Upper lobe of left lung (tissue), 4 donors: ENCODE measurements at regions not wholly inside any gene's neighbourhood (a gene's known extent, or its start where the extent isn't known, plus 50 kb on each side); places are given as distances from the start of the nearest gene placed in this dataset.

ENCODE experiments used
- CTCF ChIP-seq, 6 experiments: fragments of 450-650 bp in 4 of 6; fragments of 200-600 bp in 2 of 6; sonication (generic) in 2 of 6; IDR thresholded peaks; one replicate each; pipeline ENCODE4 v1.5.1; 2016 to 2019; ENCODE audit warnings: antibody characterized with exemption in 6 of 6
- EP300 ChIP-seq, 4 donors: sonication (generic); formaldehyde crosslinking; IDR thresholded peaks; one replicate each; pipeline ENCODE4 v1.5.1; 2017; ENCODE audit warnings: antibody characterized with exemption in 4 of 4, control low read depth in 2 of 4
- POLR2A ChIP-seq, 4 donors: fragments of 450-650 bp; IDR thresholded peaks; one replicate each; pipeline ENCODE4 v1.5.1; 2016 to 2017; ENCODE audit warnings: antibody characterized with exemption in 4 of 4, mild to moderate bottlenecking in 2 of 4

- TF ChIP-seq CTCF (IDR thresholded peaks at IDR 0.05) (no peak), POLR2A (IDR thresholded peaks at IDR 0.05) (no peak), EP300 (IDR thresholded peaks at IDR 0.05) (no peak)
Measured at GRCh38 chr6:78515271-78515670, 352.1 kb upstream of the IRAK1BP1 start.
